CD14-positive monocyte (primary cell): ENCODE measurements at regions not wholly inside any gene's neighbourhood (a gene's known extent, or its start where the extent isn't known, plus 50 kb on each side); places are given as distances from the start of the nearest gene placed in this dataset.

Experiments
- DNase-seq, 3 donors: peaks; one replicate each; pipeline ENCODE4 v3.0.0-alpha.2; 2011 to 2022
- H2AFZ ChIP-seq: 2 replicates; pipeline ENCODE4 v1.6.0; 2012; ENCODE audit warnings: mild to moderate bottlenecking, low read depth, low read length, inconsistent platforms; ENCODE audit not compliant: insufficient read depth, poor library complexity, severe bottlenecking
- H3K27ac ChIP-seq, 2 donors: 1 replicate in 1 of 2; 2 replicates in 1 of 2; pipeline ENCODE4 v1.5.1; 2012 to 2013; ENCODE audit warnings: low read length in 2 of 2, control low read depth in 1 of 2, inconsistent platforms in 1 of 2, low read depth in 1 of 2, mild to moderate bottlenecking in 1 of 2
- H3K27me3 ChIP-seq, 2 donors: one replicate each; pipeline versions ENCODE4 v1.6.0 to v1.6.1; 2011 to 2013; ENCODE audit warnings: low read length in 2 of 2; ENCODE audit not compliant: control insufficient read depth in 2 of 2, insufficient read depth in 2 of 2
- H3K36me3 ChIP-seq, 2 donors: replicated peaks in 1 of 2; 1 replicate in 1 of 2; 2 replicates in 1 of 2; pipeline versions ENCODE4 v1.5.1 to v1.6.1; 2012 to 2013; ENCODE audit warnings: low read length in 2 of 2, control low read depth in 1 of 2, inconsistent platforms in 1 of 2, mild to moderate bottlenecking in 1 of 2; ENCODE audit not compliant: insufficient read depth in 2 of 2, control insufficient read depth in 1 of 2
- H3K4me1 ChIP-seq, 2 donors: 1 replicate in 1 of 2; 2 replicates in 1 of 2; pipeline versions ENCODE4 v1.5.1 to v1.6.1; 2012 to 2013; ENCODE audit warnings: low read length in 2 of 2, control low read depth in 1 of 2, inconsistent platforms in 1 of 2, mild to moderate bottlenecking in 1 of 2, moderate library complexity in 1 of 2; ENCODE audit not compliant: insufficient read depth in 2 of 2, control insufficient read depth in 1 of 2
- H3K4me2 ChIP-seq: replicated peaks from 2 replicates; pipeline ENCODE3; 2012; ENCODE audit warnings: low read length, moderate library complexity, mild to moderate bottlenecking; ENCODE audit not compliant: poor library complexity, severe bottlenecking; ENCODE audit errors: extremely low read depth
- H3K4me3 ChIP-seq, 3 experiments: fragments of 200-600 bp in 1 of 3; sonication (generic) in 1 of 3; replicated peaks in 1 of 3; 1 replicate in 2 of 3; 2 replicates in 1 of 3; pipeline ENCODE4 v1.5.1; 2011 to 2013; ENCODE audit warnings: low read length in 3 of 3, mild to moderate bottlenecking in 3 of 3, control low read depth in 2 of 3, low read depth in 2 of 3, inconsistent platforms in 1 of 3, moderate library complexity in 1 of 3
- H3K79me2 ChIP-seq: 2 replicates; pipeline ENCODE4 v1.6.0; 2012; ENCODE audit warnings: mild to moderate bottlenecking, control low read depth, inconsistent platforms, low read length, moderate library complexity; ENCODE audit not compliant: insufficient read depth
- H3K9ac ChIP-seq: 2 replicates; pipeline ENCODE4 v1.6.0; 2017; ENCODE audit warnings: low read length, mild to moderate bottlenecking; ENCODE audit not compliant: insufficient read depth, poor library complexity, severe bottlenecking
- H3K9me3 ChIP-seq, 2 donors: replicated peaks in 1 of 2; 1 replicate in 1 of 2; 2 replicates in 1 of 2; pipeline versions ENCODE4 v1.5.1 to v1.6.1; 2012 to 2013; ENCODE audit warnings: low read length in 2 of 2, control low read depth in 1 of 2; ENCODE audit not compliant: control insufficient read depth in 1 of 2, insufficient read depth in 1 of 2
- H4K20me1 ChIP-seq: 2 replicates; pipeline ENCODE4 v1.6.0; 2012; ENCODE audit warnings: mild to moderate bottlenecking, low read length, control low read depth, moderate library complexity; ENCODE audit not compliant: insufficient read depth
- H3K27ac Mint-ChIP-seq, 7 donors: one replicate each; pipeline ENCODE4 v1.8.0; 2020; ENCODE audit warnings: mild to moderate bottlenecking in 7 of 7, mixed read lengths in 7 of 7, moderate library complexity in 6 of 7, inconsistent platforms in 2 of 7
- H3K27me3 Mint-ChIP-seq, 3 donors: one replicate each; pipeline ENCODE4 v1.8.0; 2021 to 2022; ENCODE audit warnings: low read depth in 3 of 3, mild to moderate bottlenecking in 3 of 3, mixed read lengths in 3 of 3, moderate library complexity in 3 of 3, inconsistent platforms in 1 of 3
- H3K36me3 Mint-ChIP-seq, 2 donors: one replicate each; pipeline ENCODE4 v1.8.0; 2020; ENCODE audit warnings: mixed read lengths in 2 of 2, inconsistent platforms in 1 of 2, mild to moderate bottlenecking in 1 of 2
- H3K4me1 Mint-ChIP-seq: one replicate; pipeline ENCODE4 v1.8.0; 2020; ENCODE audit warnings: mild to moderate bottlenecking, mixed read lengths
- H3K4me3 Mint-ChIP-seq, 2 donors: one replicate each; pipeline ENCODE4 v1.8.0; 2020; ENCODE audit warnings: mild to moderate bottlenecking in 2 of 2, mixed read lengths in 2 of 2, moderate library complexity in 1 of 2
- H3K9me3 Mint-ChIP-seq, 7 donors: one replicate each; pipeline ENCODE4 v1.8.0; 2020 to 2022; ENCODE audit warnings: mixed read lengths in 7 of 7, mild to moderate bottlenecking in 6 of 7, moderate library complexity in 6 of 7, inconsistent platforms in 2 of 7
- CTCF ChIP-seq: fragments of 200-600 bp; IDR thresholded peaks from one replicate; pipeline ENCODE4 v1.8.0; 2022; ENCODE audit warnings: antibody characterized with exemption, mild to moderate bottlenecking
- WGBS: methylation state at CpG from one replicate; pipeline ENCODE4 v1.1.5; 2013; ENCODE audit warnings: missing lambda C conversion rate; ENCODE audit not compliant: insufficient coverage; 5-methylcytosine and 5-hydroxymethylcytosine counted together
- intact Hi-C, 2 donors: fragments of 100-400 bp; cut with micrococcal nuclease; formaldehyde crosslinking; loops; one replicate each; pipeline versions ENCODE4 v1.15.0 to v1.15.1; 2023

- Mint-ChIP-seq H3K27ac (no peak overlapping the region), H3K4me3 (no peak overlapping the region), H3K9me3 (no peaks in the 10 kb centered on the region), H3K27me3 (peaks cover 0 to 1% (median 0%) of the 10 kb centered on the region in 3 donors), H3K4me1 (peaks cover 16% of the 10 kb centered on the region), H3K36me3 (no peaks in the 10 kb centered on the region)
- Histone ChIP-seq H3K9me3 (no peaks in the 10 kb centered on the region), H3K79me2 (no peaks in the 10 kb centered on the region), H3K4me2 (no peak overlapping the region), H4K20me1 (no peaks in the 10 kb centered on the region), H3K4me3 (no peak overlapping the region), H3K4me1 (peaks cover 5 to 7% of the 10 kb centered on the region in 2 donors), H3K27ac (no peak overlapping the region), H3K9ac (no peak overlapping the region), H2AFZ (no peak overlapping the region), H3K27me3 (no peaks in the 10 kb centered on the region), H3K36me3 (no peaks in the 10 kb centered on the region)
- intact Hi-C loops = loop anchor here in 1 of 2 donors (10.0 kb wide), 1 partner anchor 324 kb away; no protein-coding TSS in a partner anchor
- no peak for DNase-seq
- no peak for TF ChIP-seq CTCF
- 93% methylated on average over 2 of the region's 4 CpGs for WGBS
Observed at GRCh38 chr7:16980539-16980938, 98.8 kb upstream of the AGR3 start.

GRCh38 chr7:16982640-16983350 lies 101.0 kb upstream of the AGR3 start:
- H3K27me3 ChIP-seq = no peaks in the 10 kb centered on the region
- H3K4me1 ChIP-seq = peaks cover 0 to 3% of the 10 kb centered on the region in 2 donors
- Mint-ChIP-seq H3K9me3 (no peaks in the 10 kb centered on the region), H3K36me3 (no peaks in the 10 kb centered on the region), H3K27me3 (peaks cover 0 to 1% (median 0%) of the 10 kb centered on the region in 3 donors), H3K4me3 (peak overlapping the region; percentile 3 to 72), H3K4me1 (peaks cover 13% of the 10 kb centered on the region), H3K27ac (peak overlapping the region in 4 of 7 donors; percentile 10 to 62 (median 38))
- no peaks in the 10 kb centered on the region for H4K20me1 ChIP-seq
- H3K9ac ChIP-seq = no peak overlapping the region
- TF ChIP-seq CTCF = peak; percentile 98
- H3K36me3 ChIP-seq = no peaks in the 10 kb centered on the region
- H3K9me3 ChIP-seq = no peaks in the 10 kb centered on the region
- no CpG with 5 or more reads among the region's 3 CpGs for WGBS
- no peak overlapping the region for H3K27ac ChIP-seq
- H3K4me3 ChIP-seq = no peak overlapping the region
- H3K4me2 ChIP-seq = no peak overlapping the region
- no peak overlapping the region for H2AFZ ChIP-seq
- peak; percentile 29 to 62 (median 54) for DNase-seq
- intact Hi-C loops = loop anchor here (2.0 to 10.0 kb wide), 2 partner anchors 316 to 322 kb away; partner anchors contain the start of gene AHR (in 1 of the 2)
- no peaks in the 10 kb centered on the region for H3K79me2 ChIP-seq
